H1 (cell line): ENCODE measurements at regions not wholly inside any gene's neighbourhood (a gene's known extent, or its start where the extent isn't known, plus 50 kb on each side); places are given as distances from the start of the nearest gene placed in this dataset.

Source experiments
- CTCF ChIA-PET: fragments of 300-600 bp; sonication (Branson Sonifier 250); formaldehyde crosslinking; loops from one replicate; lab custom pipeline; 2021; ENCODE audit not compliant: partially characterized antibody; lab: Charles Lee
- POLR2A ChIA-PET: fragments of 300-600 bp; sonication (Branson Sonifier 250); formaldehyde crosslinking; loops from one replicate; lab custom pipeline; 2021; ENCODE audit warnings: inconsistent platforms; ENCODE audit not compliant: partially characterized antibody; lab: Charles Lee
- DNase-seq, 2 experiments: peaks; one replicate each; pipeline versions ENCODE4 v3.0.0 to v3.0.0-alpha.2; 2010 to 2022; ENCODE audit warnings: low spot score in 2 of 2, low read depth in 1 of 2, mixed read lengths in 1 of 2
- FAIRE-seq: peaks from 2 replicates; lab custom pipeline; 2011; peaks lifted over from hg19 to GRCh38; lab: Jason Lieb, UNC
- H2AFZ ChIP-seq: 2 replicates; pipeline ENCODE4 v1.8.1; 2012; ENCODE audit warnings: low read length, inconsistent platforms
- H2AK5ac ChIP-seq: 2 replicates; pipeline ENCODE4 v1.6.1; 2013; ENCODE audit warnings: low read depth, low read length
- H2BK120ac ChIP-seq: replicated peaks from 2 replicates; pipeline ENCODE3; 2013; ENCODE audit warnings: low read depth, low read length, inconsistent platforms
- H2BK12ac ChIP-seq: 2 replicates; pipeline ENCODE4 v1.6.1; 2013; ENCODE audit warnings: low read depth, low read length
- H2BK15ac ChIP-seq: 2 replicates; pipeline ENCODE4 v1.6.1; 2013; ENCODE audit warnings: low read length
- H2BK20ac ChIP-seq: 2 replicates; pipeline ENCODE4 v1.6.1; 2013; ENCODE audit warnings: low read length
- H2BK5ac ChIP-seq: 2 replicates; pipeline ENCODE4 v1.6.1; 2013; ENCODE audit warnings: low read depth, low read length
- H3K14ac ChIP-seq: 2 replicates; pipeline ENCODE4 v1.6.1; 2013; ENCODE audit warnings: inconsistent platforms; ENCODE audit not compliant: insufficient read length
- H3K18ac ChIP-seq: 2 replicates; pipeline ENCODE4 v1.6.1; 2013; ENCODE audit warnings: low read length; ENCODE audit errors: extremely low read depth
- H3K23ac ChIP-seq: 2 replicates; pipeline ENCODE4 v1.6.1; 2013; ENCODE audit warnings: inconsistent platforms; ENCODE audit not compliant: insufficient read length
- H3K23me2 ChIP-seq: 2 replicates; pipeline ENCODE4 v1.6.1; 2013; ENCODE audit warnings: low read depth, low read length
- H3K27ac ChIP-seq: 2 replicates; pipeline ENCODE4 v1.6.1; 2011; ENCODE audit warnings: low read depth, low read length, inconsistent platforms
- H3K27me3 ChIP-seq, 4 experiments: replicated peaks in 1 of 4; 1 replicate in 1 of 4; 2 replicates in 3 of 4; pipeline versions ENCODE4 v1.6.1 to v1.8.1; 2011 to 2013; ENCODE audit warnings: low read length in 3 of 4, mild to moderate bottlenecking in 3 of 4, inconsistent platforms in 2 of 4, mixed read lengths in 2 of 4, moderate library complexity in 1 of 4; ENCODE audit not compliant: control insufficient read depth in 3 of 4, insufficient read depth in 3 of 4; ENCODE audit errors: extremely low read depth in 1 of 4
- H3K36me3 ChIP-seq, 4 experiments: 2 replicates each; pipeline versions ENCODE4 v1.6.1 to v1.8.1; 2011 to 2013; ENCODE audit warnings: mild to moderate bottlenecking in 4 of 4, low read length in 3 of 4, moderate library complexity in 2 of 4, control low read depth in 1 of 4, inconsistent platforms in 1 of 4; ENCODE audit not compliant: insufficient read depth in 4 of 4, control insufficient read depth in 2 of 4
- H3K4ac ChIP-seq: replicated peaks from 2 replicates; pipeline ENCODE3; 2013; ENCODE audit warnings: low read length, low read depth, mixed read lengths, inconsistent platforms; ENCODE audit not compliant: insufficient read length
- H3K4me1 ChIP-seq, 4 experiments: replicated peaks in 1 of 4; 1 replicate in 1 of 4; 2 replicates in 3 of 4; pipeline versions ENCODE4 v1.6.1 to v1.8.1; 2011 to 2013; ENCODE audit warnings: low read length in 3 of 4, inconsistent platforms in 2 of 4, mixed read lengths in 1 of 4; ENCODE audit not compliant: insufficient read depth in 4 of 4, control insufficient read depth in 3 of 4
- H3K4me2 ChIP-seq, 2 experiments: 2 replicates each; pipeline versions ENCODE4 v1.6.1 to v1.8.1; 2011 to 2013; ENCODE audit warnings: low read depth in 2 of 2, low read length in 2 of 2, control low read depth in 1 of 2, inconsistent platforms in 1 of 2, mild to moderate bottlenecking in 1 of 2; ENCODE audit not compliant: insufficient read depth in 1 of 2
- H3K4me3 ChIP-seq, 4 experiments: fragments of 200-600, 300-600 bp in 1 of 4; sonication (generic), shearing (Covaris generic), sonication (Bioruptor Twin) in 1 of 4; 2 replicates each; pipeline versions ENCODE4 v1.5.1 to v1.8.1; 2011 to 2016; ENCODE audit warnings: low read length in 4 of 4, low read depth in 3 of 4, control low read depth in 2 of 4, inconsistent platforms in 2 of 4, mild to moderate bottlenecking in 2 of 4, mixed read lengths in 1 of 4, moderate library complexity in 1 of 4; ENCODE audit not compliant: insufficient read depth in 2 of 4; ENCODE audit errors: extremely low read depth in 1 of 4
- H3K56ac ChIP-seq: replicated peaks from 2 replicates; pipeline ENCODE3; 2013; ENCODE audit warnings: low read depth, mild to moderate bottlenecking, mixed read lengths, low read length, inconsistent platforms; ENCODE audit not compliant: insufficient read length
- H3K79me1 ChIP-seq: 2 replicates; pipeline ENCODE4 v1.6.1; 2013; ENCODE audit warnings: low read depth, low read length, control low read depth
- H3K79me2 ChIP-seq, 2 experiments: 2 replicates each; pipeline versions ENCODE4 v1.6.1 to v1.8.1; 2012 to 2013; ENCODE audit warnings: low read length in 2 of 2, mild to moderate bottlenecking in 2 of 2, inconsistent platforms in 1 of 2; ENCODE audit not compliant: insufficient read depth in 2 of 2, control insufficient read depth in 1 of 2
- H3K9ac ChIP-seq, 4 experiments: replicated peaks in 1 of 4; 1 replicate in 1 of 4; 2 replicates in 3 of 4; pipeline versions ENCODE4 v1.6.1 to v1.8.1; 2011 to 2013; ENCODE audit warnings: low read depth in 3 of 4, low read length in 3 of 4, control low read depth in 2 of 4, mild to moderate bottlenecking in 2 of 4, moderate library complexity in 2 of 4, inconsistent platforms in 1 of 4; ENCODE audit errors: extremely low read depth in 1 of 4
- H3K9me3 ChIP-seq, 2 experiments: 2 replicates each; pipeline versions ENCODE4 v1.6.1 to v1.8.1; 2012 to 2013; ENCODE audit warnings: mild to moderate bottlenecking in 2 of 2, moderate library complexity in 2 of 2, control low read depth in 1 of 2, inconsistent platforms in 1 of 2, low read depth in 1 of 2, low read length in 1 of 2, mixed read lengths in 1 of 2; ENCODE audit not compliant: insufficient read depth in 2 of 2
- H4K20me1 ChIP-seq, 2 experiments: replicated peaks in 1 of 2; 2 replicates each; pipeline versions ENCODE3 to v1.8.1; 2011 to 2013; ENCODE audit warnings: inconsistent platforms in 2 of 2, low read length in 2 of 2, mild to moderate bottlenecking in 1 of 2; ENCODE audit not compliant: insufficient read depth in 2 of 2, control insufficient read depth in 1 of 2
- H4K5ac ChIP-seq: 2 replicates; pipeline ENCODE4 v1.6.1; 2013; ENCODE audit warnings: low read length, low read depth, mixed read lengths, inconsistent platforms; ENCODE audit not compliant: insufficient read length
- H4K8ac ChIP-seq: 2 replicates; pipeline ENCODE4 v1.8.0; 2013; ENCODE audit warnings: mild to moderate bottlenecking, moderate library complexity, low read length, inconsistent platforms; ENCODE audit not compliant: insufficient read depth; ENCODE audit errors: extremely low read depth
- H4K91ac ChIP-seq: replicated peaks from 2 replicates; pipeline ENCODE3; 2013; ENCODE audit warnings: low read length, mixed read lengths, inconsistent platforms; ENCODE audit not compliant: insufficient read length
- ATF2 ChIP-seq: IDR thresholded peaks from 2 replicates; pipeline ENCODE4 v1.6.1; 2012; ENCODE audit warnings: low read length, inconsistent platforms
- EP300 ChIP-seq, 2 experiments: IDR thresholded peaks; 1 replicate in 1 of 2; 2 replicates in 1 of 2; pipeline ENCODE4 v1.6.1; 2011 to 2012; ENCODE audit warnings: low read depth in 2 of 2, low read length in 2 of 2, mild to moderate bottlenecking in 2 of 2, borderline replicate concordance in 1 of 2, inconsistent platforms in 1 of 2, moderate library complexity in 1 of 2
- GABPA ChIP-seq: IDR thresholded peaks from 2 replicates; pipeline ENCODE4 v1.6.1; 2011; ENCODE audit warnings: mild to moderate bottlenecking, low read length, moderate library complexity, borderline replicate concordance; ENCODE audit not compliant: insufficient read depth
- HDAC6 ChIP-seq: IDR thresholded peaks from one replicate; pipeline ENCODE4 v1.7.1; 2012; ENCODE audit warnings: low read depth, mild to moderate bottlenecking, inconsistent platforms, low read length, moderate library complexity
- JUN ChIP-seq: IDR thresholded peaks from 2 replicates; pipeline ENCODE4 v1.6.1; 2011; ENCODE audit warnings: low read depth, mild to moderate bottlenecking, improper control_type of control experiment, low read length
- JUND ChIP-seq: IDR thresholded peaks from 2 replicates; pipeline ENCODE4 v1.6.1; 2011; ENCODE audit warnings: mild to moderate bottlenecking, improper control_type of control experiment, low read length
- KDM1A ChIP-seq: fragments of 200-600, 300-600 bp; sonication (generic); IDR thresholded peaks from 2 replicates; pipeline ENCODE4 v1.7.1; 2016; ENCODE audit warnings: mild to moderate bottlenecking, low read length, borderline replicate concordance
- NANOG ChIP-seq: IDR thresholded peaks from 2 replicates; pipeline ENCODE4 v1.6.1; 2011; ENCODE audit warnings: low read length, low read depth, mild to moderate bottlenecking, inconsistent platforms; ENCODE audit not compliant: insufficient read depth, poor library complexity, severe bottlenecking
- NRF1 ChIP-seq: IDR thresholded peaks from 2 replicates; pipeline ENCODE4 v1.6.1; 2011; ENCODE audit warnings: mild to moderate bottlenecking, low read depth, low read length, improper control_type of control experiment
- PHF8 ChIP-seq: fragments of 200-600 bp; sonication (generic); conservative IDR thresholded peaks from 2 replicates; pipeline ENCODE4 v1.7.1; 2012; ENCODE audit warnings: low read depth, mild to moderate bottlenecking, inconsistent platforms, low read length, moderate library complexity
- POLR2A ChIP-seq, 2 experiments: IDR thresholded peaks; 1 replicate in 1 of 2; 2 replicates in 1 of 2; pipeline ENCODE4 v1.6.1; 2011; ENCODE audit warnings: low read depth in 2 of 2, low read length in 2 of 2, mild to moderate bottlenecking in 2 of 2; ENCODE audit errors: control extremely low read depth in 1 of 2
- RFX5 ChIP-seq: IDR thresholded peaks from 2 replicates; pipeline ENCODE4 v1.6.1; 2011; ENCODE audit warnings: low read depth, low read length, improper control_type of control experiment, borderline replicate concordance
- TAF1 ChIP-seq: IDR thresholded peaks from 2 replicates; pipeline ENCODE4 v1.6.1; 2011; ENCODE audit warnings: mild to moderate bottlenecking, low read depth, low read length
- WGBS, 2 experiments: shearing (Covaris generic) in 1 of 2; methylation state at CpG; one replicate each; pipeline versions ENCODE4 v1.1.6 to v1.1.7; 2013 to 2015; ENCODE audit warnings: low lambda C conversion rate in 2 of 2, mixed read lengths in 2 of 2, inconsistent platforms in 1 of 2, low coverage in 1 of 2, missing lambda C conversion rate in 1 of 2; ENCODE audit not compliant: insufficient replicate concordance in 2 of 2, insufficient coverage in 1 of 2, insufficient read length in 1 of 2; ENCODE audit errors: extremely low coverage in 1 of 2, missing lambda C conversion rate in 1 of 2; 5-methylcytosine and 5-hydroxymethylcytosine counted together

DNA sequence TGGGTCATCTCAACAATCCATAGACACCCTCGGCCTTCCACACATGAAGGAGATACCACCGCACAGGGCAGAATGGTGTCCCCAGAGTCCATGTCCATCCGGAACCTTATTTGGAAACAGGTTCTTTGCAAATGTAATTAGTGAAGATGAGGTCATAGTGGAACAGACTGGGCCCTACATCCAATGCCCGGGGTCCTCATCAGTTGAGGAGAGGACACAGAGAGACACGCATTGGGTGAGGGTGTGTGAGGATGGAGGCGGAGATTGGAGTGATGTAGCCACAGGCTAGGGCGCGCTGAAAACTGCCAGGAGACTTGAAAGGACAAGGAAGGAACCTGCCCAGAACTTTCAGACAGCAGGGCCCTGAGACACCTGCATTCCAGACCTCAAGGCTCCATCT lies 169.4 kb downstream of the ENGASE start:
- Histone ChIP-seq H3K4me2 (no peak overlapping the region), H3K27ac (no peak overlapping the region), H2BK5ac (no peak overlapping the region), H4K91ac (no peak overlapping the region), H3K9me3 (no peaks in the 10 kb centered on the region), H4K20me1 (no peaks in the 10 kb centered on the region), H3K4ac (no peak overlapping the region), H3K4me3 (no peak overlapping the region), H3K9ac (no peak overlapping the region), H3K18ac (no peak overlapping the region), H2BK120ac (no peak overlapping the region), H2AFZ (no peak overlapping the region), H2BK15ac (no peak overlapping the region), H3K14ac (no peak overlapping the region), H3K36me3 (no peaks in the 10 kb centered on the region), H4K5ac (no peak overlapping the region), H2BK20ac (no peak overlapping the region), H4K8ac (no peak overlapping the region), H3K4me1 (peaks cover 0 to 6% (median under 1%) of the 10 kb centered on the region in 4 experiments; a peak in 1 of 7 replicates), H3K23ac (no peak overlapping the region), H3K56ac (no peak overlapping the region), H3K79me1 (no peaks in the 10 kb centered on the region), H2BK12ac (no peak overlapping the region; the same call in 1 of the 2 replicates), H3K23me2 (no peaks in the 10 kb centered on the region), H2AK5ac (no peak overlapping the region), H3K79me2 (no peaks in the 10 kb centered on the region), H3K27me3 (peaks cover 0 to 2% (median 0%) of the 10 kb centered on the region in 4 experiments; a peak in 1 of 7 replicates)
- WGBS, 2 experiments = 94% methylated on average over 8 of the region's 8 CpGs; no CpG with 5 or more reads in 1 of the 2 experiments
- DNase-seq = no peak
- POLR2A ChIA-PET = interaction anchor here (1.5 kb wide), 1 partner anchor 43 kb away, joined by 3 read pairs; no protein-coding TSS in a partner anchor
- FAIRE-seq = no peak
- CTCF ChIA-PET = no interaction called here
- no peak for TF ChIP-seq TAF1
- TF ChIP-seq PHF8 = no peak
- TF ChIP-seq RFX5 = no peak
- TF ChIP-seq POLR2A (IDR thresholded peaks at IDR 0.05; ENCODE audit: control extremely low read depth in 1 of 2, low read depth in 2 of 2, low read length in 2 of 2) = no peak
- TF ChIP-seq EP300 (IDR thresholded peaks at IDR 0.05; ENCODE audit: borderline replicate concordance in 1 of 2, low read depth in 2 of 2, low read length in 2 of 2) = no peak
- TF ChIP-seq JUND = no peak
- no peak for TF ChIP-seq HDAC6
- TF ChIP-seq GABPA = no peak
- TF ChIP-seq KDM1A = no peak
- no peak for TF ChIP-seq JUN
- TF ChIP-seq ATF2 = no peak
- no peak for TF ChIP-seq NANOG
- TF ChIP-seq NRF1 = no peak
